Stimulated activated CD8-positive, alpha-beta memory T cell treated with anti-CD3 and anti-CD28 coated beads, Interleukin-12 subunit alpha, Interleukin-12 subunit beta, amount 100 ng/mL, for 24 hours (primary cell): ENCODE measurements at regions not wholly inside any gene's neighbourhood (a gene's known extent, or its start where the extent isn't known, plus 50 kb on each side); places are given as distances from the start of the nearest gene placed in this dataset.
"Not testable (repeated sequence)": the region's sequence is repeated elsewhere in the genome, so short reads cannot be mapped to it uniquely, and the experiment has no call there.

Source experiments
- DNase-seq: peaks from one replicate; pipeline ENCODE4 v3.0.0-alpha.2; 2020; ENCODE audit errors: extremely low read depth

DNA sequence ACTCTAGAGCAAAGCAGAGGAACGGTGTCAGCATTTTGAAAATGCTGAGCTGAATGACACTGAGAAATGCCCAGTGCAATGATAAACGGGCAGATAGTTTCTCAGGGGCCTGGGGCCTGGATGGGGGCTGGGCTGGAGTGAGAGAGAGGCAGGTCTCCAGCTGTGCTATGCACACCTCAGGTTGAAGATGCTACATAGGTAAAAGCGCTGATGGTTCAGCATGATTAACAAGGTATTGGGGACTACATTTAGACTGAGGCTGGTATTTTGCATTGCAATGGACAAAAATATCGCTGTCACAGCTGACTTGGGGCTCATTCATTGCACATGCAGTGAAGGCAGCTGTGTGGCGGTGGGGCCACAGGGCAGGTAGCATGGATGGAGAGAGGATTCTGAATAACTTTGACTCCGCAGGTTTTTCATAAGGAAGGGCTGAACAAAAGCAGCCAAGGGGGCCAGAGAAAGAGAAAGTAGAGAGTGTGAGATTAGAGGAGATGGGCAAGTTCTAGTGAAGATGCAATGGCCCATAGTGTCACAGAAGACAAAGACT is 290.8 kb upstream of the ZNF32 start:
- no peak for DNase-seq

DNA sequence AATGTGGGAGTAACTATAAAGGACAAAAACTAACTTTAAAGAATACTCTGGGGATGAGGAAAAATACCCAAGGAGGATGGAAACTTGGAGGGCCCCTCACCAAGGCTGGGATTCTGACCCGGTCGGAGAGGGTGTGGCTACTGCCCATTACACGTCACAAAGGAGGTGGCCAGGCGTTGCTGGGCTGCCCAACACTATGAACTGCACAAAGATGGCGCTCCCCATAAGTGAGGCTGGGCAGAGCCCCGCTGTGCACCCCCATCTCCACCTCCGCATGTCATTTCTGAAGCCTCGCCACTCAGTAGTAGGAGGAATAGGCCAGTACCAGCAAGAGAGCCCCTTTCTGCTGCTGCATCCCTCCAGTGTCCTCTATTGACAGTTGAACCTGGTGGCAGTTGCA is 290.1 kb upstream of the ZNF32 start:
- no peak for DNase-seq

DNA sequence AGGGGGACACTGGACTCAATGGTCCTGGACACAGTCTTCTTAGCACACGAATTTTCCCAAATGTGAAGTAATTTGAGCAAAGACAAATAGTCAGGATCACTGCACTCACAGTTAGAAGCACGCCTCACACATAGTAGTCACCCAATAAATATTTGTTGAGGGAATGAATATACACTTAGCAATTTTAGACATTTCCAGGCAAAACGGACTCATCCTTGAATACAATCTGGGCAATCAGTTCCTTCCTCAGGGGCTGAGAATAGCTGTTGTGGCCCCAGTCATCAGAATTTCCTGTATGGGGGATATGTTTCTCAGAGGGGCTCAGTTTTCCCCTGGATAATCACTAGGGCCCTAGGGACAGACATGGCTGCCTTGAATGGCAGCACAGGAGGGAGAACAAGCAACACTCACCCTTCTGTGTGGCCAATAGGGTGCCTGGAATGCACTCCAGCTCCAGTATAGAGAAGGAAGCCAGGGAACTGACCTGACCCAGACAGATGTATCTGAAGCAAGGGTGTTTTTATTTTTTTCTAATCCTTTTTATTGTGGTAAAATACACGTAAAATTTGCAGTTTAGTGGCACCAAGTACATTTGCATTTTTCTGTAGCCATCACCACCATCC is 282.7 kb upstream of the ZNF32 start:
- no peak for DNase-seq

DNA sequence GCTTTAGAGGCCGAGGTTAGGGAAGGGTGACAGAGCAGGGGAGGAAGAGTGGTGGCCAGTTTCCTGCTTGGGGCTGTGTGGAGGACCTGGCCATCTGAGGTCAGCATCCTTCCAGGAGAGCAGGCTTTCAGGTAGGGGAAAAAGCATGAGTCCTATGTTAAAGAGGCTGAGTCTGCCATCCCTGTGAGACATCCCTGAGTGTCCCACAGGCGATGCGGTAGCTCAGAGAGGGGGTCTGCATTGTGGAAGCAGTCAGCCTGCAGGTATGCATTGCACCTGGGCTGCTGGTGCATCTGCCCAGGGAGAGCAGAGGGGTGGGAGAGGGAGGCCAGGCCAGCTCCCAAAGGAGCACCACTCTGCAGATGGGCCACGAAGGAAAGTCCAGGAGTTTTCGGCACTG is 282.1 kb upstream of the ZNF32 start:
- no peak for DNase-seq

DNA sequence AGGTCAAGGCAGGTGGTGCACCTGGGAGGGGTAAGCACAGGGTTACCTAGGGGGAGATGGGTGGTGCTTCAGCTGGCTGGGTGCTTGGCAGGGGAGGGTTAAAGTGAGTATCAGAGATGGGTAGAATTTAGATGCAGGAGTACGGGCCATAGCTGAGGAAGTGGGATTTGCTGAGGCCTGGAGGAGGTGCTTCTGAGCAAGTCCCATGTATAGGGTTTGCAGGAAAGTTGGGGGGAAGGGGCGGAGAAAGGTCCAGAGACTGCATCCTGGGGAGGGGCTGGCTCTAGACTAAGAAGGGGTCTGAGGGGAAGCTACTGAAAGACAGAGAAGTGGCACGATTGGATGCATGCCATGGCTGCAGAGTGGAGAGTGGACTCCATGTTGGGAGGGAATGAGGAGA is 281.6 kb upstream of the ZNF32 start:
- no peak for DNase-seq

DNA sequence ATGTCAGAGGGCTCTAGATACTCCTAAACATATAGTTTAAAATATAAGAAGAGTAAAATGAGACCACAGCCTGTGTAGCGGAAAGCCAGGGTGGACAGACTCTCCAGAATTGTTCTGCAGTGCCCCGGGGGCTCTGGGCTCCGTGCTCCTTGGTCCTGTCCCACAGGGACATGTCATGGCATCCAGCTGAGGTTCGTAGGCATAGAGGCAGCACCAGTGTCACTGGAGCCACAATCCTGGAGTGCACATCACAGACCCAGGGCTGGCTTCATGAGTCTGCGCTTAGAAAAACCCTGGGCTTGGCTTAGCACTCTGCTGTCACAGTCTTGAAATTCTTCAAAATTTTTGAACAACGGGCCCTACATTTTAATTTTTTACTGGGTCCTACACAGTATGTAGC is 280.4 kb upstream of the ZNF32 start:
- no peak for DNase-seq

DNA sequence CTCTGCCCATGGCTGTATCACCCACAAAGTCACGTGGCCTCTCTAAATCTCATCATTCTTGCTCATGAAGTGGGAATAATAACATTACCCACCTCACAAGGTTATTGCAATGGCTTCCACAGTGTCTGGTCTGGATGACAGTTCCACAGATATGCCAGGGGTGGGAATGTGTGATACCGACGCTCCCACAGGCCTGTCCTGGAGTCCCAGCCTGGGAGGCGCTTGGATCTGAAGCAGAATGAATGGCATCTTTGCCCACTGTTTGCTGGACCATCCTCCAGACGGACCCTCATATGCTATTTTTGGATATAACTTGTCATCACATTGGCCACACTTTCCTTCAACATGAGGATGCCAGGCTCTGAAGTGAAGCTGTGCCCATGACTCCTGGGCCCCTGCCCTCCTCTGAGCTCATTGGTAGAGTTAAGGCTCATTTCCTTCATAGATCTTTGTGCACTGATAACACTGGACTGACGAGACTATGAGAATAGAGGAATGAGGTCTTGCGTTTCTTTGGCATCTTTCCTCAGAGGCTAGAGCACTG is 279.8 kb upstream of the ZNF32 start:
- DNase-seq = no peak

DNA sequence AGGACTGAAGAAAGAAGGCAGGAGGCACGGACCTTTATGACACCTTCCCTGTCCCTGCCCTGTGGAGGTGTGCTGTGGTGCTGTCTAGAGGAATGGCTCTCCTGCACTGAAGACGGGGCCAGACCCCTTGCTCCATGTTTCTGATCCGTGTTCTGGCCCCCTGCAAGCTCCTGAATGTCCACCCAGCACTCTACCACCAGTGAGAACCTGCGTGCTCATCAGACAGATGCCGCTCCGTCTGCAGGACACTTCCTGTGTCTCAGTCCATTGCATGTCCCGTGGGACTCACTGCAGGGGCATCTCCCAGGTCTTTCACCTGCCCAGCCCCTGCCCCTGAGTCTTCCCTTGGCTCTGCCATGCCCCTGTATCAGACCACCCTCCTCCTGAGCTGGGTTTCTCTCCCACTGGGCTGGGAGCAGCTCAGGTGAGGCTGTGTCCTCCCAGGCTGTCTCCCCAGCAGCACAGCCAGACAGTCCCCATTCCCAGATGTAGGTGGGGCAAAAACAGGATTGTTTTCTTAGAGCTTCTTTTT is 278.3 kb upstream of the ZNF32 start:
- no peak for DNase-seq

DNA sequence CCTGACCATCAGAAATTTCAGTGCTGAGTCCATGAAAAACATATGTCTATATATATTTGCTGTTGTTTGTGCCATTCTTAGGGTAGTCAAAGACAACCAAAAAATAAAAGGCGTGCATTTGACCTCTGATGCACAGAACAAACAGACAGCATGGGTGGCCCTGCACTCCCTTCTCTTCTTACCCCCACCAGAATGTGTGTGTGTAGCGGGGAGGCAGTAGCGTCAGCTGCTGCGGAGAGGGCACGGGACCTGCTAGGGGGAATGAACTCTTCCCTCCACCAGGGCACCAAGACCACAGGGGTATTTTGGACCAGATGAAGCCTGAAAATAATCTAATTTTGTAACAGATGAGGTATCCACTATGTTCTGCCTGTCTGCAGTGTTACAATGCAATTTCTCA is 277.7 kb upstream of the ZNF32 start:
- no peak for DNase-seq

DNA sequence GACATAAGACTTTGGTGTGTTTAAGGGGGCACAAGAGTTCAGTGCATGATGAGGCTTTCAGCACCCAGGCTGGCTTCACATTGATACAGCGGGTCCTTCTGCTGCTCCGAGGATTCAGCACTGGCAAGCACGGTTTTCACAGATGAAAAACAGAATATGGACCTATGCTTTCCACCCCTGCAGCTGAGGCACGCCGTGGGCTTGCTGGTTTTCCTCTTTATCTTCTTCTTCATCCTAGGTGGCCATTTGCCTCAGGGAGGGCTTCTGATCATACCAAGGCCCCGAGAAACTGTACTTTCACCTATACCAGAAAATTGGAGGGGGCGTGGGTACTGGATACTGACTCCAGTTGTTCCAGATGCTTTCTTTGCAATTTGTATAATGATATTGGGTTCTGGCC is 277.1 kb upstream of the ZNF32 start:
- DNase-seq = no peak

DNA sequence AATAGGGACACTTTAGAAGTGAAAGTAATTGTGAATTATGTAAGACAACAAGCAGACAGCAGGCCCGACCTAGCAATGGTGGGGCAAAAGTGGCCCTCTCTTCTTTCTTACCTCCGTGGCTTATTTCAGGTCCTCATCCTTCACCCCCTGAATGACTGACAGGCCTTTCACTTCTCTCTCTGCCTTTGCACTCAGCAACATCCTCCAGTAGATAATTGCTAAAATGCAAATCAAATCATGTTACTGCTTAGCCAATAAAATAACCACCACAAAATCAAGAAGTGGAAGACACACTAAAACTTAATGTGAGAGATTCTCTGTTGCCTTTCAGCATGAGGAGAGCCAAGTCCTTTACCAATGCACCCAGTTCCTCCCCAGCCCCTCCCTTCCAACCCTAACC is 274.6 kb upstream of the ZNF32 start:
- DNase-seq = no peak

DNA sequence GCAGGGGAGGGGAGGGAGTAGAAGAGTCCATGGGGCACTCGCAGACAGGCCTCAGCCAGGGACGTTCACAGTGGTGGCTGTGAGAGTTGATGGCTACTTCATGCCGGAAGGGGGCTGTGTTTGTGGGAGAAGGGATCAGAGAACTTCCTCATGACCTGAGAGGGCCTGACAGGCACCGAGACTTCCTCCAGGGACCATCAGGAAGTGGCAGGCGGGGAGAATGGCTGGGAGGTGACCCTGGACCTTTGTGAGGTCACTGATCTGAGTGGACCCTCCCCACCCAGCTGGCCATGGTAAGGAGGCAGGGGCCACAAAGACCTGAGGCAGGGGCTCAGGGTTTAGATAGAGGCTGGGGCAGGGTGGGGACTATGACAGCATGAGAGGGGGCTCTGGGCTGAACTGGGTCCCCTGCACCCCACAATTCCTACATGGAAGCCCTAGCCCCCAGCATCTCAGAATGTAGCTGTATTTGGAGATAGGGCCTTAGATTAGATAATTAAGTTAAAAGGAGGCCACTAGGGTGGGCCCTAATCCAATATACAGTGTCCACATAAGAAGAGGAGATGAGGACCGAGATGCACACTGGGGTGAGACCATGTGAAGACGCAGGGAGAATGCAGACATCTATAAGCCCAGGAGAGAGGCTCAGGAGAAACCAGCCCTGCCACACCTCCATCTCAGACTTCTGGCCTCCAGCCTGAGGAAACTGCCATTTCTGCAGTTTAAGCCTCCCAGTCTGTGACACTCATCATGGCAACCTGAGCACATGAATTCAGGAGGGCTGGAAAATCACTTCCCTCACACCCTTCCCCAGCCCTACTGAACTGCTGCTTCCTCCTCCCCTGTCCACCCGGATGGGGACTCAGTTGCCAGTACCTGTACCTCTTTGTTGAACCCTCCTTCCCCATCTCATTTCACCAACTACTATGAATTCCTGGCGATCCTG is 273.9 kb upstream of the ZNF32 start:
- no peak for DNase-seq

DNA sequence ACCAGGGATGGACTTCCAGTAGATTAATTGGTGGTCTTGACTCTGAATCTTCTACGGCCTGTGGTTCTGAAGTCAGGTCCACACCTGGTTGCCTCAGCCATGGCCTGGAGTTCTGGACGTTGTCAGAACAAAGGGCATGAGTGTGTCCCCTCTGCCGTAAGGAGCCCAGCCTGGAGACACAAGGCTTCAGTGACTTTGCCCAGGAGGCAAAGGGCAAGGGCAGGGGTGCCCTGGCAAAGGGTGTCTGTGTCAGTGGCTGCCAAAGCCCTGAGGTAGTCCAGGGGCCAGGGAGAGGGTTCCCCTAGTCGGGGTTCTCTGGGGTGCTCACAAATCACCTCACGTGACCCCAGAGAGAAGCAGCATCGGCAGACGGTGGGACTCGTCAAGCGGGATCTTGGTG is 273.2 kb upstream of the ZNF32 start:
- no peak for DNase-seq

DNA sequence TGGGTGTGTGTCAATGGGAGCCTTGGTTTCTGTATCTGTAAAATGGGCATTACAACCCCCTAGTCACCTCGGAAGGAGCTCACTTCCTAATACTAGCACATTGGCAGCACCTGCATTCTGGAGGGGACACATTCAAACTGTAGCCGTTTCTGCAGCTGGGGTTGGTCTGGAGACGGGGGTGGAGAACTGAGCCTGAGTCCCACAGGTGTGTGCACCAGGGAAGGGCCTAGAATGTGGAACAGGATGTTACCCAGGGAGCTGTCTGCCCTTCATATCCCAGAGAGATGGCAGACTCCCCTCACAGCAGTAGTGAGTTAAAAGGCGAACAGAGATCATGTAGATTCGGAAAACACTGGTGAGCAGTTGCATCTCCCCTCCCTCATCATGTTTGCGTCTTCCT is 272.8 kb upstream of the ZNF32 start:
- DNase-seq = no peak

DNA sequence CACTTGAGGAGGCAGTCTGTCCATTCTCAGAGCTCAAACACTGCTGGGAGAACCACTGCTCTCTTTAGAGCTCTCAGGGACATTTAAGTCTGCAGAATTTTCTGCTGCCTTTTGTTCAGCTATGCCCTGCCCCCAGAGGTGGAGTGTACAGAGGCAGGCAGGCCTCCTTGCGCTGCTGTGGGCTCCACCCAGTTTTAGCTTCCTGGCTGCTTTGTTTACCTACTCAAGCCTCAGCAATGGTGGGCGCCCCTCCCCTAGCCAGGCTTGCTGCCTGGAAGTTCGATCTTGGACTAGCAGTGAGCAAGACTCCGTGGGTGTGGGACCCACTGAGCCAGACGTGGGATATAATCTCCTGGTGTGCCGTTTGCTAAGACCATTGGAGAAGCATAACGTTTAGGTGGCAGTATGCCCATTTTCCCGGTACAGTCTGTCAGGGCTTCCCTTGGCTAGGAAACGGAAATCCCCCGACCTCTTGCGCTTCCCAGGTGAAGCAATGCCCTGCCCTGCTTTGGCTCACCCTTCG is 271.6 kb upstream of the ZNF32 start:
- not testable (repeated sequence) for DNase-seq

DNA sequence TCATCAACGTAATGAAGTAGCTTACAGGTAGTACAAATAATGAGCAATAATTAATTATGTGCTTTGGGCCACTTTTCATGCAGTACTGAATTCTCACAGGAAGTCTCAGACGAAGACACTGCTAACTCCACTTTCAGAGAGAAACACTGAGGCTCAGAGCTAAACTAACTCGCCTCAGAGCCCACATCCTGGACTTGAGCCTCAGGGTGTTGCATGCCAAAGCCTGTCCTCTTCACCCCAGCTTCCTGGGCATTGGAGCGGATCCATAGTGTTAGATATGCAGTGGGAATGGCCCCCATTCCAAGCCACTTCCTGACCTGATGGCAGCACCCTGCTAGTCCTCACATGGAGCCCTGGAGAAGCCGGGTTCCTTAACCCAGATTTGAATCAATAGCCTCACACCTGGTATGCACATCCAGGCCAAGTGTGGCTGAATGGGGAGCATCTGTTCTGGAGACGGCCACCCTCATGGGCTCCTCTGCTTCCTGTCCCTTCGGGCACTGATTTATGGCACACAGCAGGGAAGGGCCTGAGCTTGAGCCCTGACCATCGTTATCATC is 265.1 kb upstream of the ZNF32 start:
- no peak for DNase-seq

DNA sequence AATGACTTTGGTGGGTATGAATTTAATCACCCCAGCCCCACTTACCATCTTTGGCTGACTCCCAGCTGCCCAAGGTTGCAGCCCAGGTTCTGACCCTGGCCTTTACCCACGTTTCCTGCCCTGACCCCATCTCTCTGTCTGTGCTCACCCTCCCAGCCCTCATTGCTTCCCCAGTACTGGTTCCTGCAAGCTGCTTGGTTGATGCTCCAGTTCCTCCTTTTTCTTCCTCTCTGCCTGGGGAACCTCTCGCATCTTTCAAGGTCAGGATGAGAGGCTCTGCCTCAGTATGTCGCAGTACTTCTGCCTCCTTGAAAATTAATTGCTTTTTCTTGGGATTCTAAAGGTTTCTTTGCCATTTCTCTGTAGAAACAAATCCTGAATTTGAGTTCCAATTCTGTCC is 263.8 kb upstream of the ZNF32 start:
- no peak for DNase-seq

DNA sequence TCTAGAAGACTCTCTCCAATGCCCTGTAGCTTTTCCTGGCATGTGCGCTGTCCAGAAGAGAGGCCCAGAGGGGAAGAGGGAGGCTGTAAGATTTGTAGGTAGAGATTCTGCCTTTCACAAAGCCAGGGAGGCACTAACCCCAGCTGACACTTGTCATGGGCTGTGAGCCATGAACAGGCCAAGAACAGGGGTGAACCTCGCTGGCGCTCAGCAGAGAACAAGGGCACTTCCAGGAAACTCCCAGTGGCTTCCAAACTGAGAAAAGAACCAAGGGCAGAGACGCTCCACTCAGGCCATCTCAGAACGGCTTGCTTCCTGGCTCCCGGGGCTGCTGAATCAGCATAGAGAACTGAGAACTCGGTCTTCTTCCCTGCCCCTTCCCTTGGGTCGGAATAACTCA is 257.8 kb upstream of the ZNF32 start:
- no peak for DNase-seq

DNA sequence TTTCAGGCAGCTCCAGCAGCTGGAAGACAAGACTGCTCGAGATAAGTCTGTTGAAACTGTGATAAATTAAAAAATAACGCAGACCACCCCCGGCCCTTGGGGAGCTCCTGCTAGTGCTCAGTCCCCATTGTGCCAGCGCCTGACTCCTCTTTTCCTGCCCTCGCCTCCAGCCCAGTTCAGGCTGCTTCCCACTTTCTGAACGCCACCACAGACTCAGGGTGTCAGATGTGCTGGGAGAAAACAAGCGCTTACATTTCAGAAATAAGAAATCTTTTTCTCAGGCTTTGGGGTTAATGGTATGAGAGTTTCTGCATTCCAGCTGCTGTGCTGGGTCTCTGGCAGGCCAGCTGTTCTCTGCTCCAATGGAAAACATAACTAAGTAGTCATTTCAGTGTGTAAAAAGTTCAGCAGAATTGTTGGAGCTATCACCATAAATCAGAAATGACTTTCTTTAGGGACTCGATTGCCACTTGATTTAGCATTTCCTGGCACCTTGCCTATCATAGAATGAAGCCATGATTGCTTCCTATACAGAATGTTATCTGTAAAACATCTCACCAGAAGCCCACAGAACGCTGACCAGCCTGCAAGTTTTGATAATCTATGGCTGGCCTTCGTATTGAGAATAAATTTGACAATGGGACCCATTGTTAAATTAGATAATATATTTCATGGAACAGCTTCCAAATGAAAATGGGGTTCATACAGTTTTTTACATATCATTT is 257.0 kb upstream of the ZNF32 start:
- no peak for DNase-seq

DNA sequence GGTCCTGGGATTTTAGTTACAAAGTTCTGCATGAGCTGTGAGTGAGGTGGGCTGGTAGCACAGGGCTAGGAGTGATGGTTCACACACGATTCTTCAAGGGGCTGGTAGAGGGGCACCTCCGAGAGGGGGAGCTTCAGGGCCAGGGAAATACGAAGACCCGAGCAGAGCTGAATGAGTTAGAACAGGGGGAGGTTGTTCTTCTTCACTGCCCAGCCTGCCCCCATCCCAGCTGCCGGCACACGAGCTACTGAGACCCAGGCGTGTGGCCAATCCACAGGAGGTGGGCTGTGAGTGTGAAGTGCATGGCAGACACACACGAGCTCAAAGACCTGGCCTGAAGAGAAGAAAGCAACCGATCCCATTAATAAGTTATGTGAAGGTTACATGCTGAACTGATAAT is 256.2 kb upstream of the ZNF32 start:
- DNase-seq = no peak

DNA sequence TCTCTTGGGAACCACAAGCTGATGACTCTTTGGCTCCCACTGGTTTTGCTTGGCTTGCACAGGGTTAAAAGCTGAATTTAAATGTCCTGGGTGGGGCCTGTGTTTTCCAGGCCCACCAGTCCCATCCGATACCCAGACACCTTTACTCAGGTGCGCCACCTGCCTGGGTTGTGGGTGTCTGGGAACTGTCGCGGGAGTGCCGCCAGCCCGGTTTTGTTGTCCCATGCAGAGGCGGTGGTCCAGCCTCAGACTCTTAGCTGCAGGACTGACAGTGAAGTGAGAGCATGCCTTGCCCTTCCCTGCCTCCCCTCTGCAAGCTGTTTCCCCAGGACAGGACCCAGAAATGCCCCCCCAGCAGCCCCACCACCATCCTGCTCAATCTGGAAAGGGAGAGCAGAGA is 255.6 kb upstream of the ZNF32 start:
- no peak for DNase-seq
